ENCODE measurements at regions not wholly inside any gene's neighbourhood (a gene's known extent, or its start where the extent isn't known, plus 50 kb on each side); places are given as distances from the start of the nearest gene placed in this dataset.
"Not testable (repeated sequence)": the region's sequence is repeated elsewhere in the genome, so short reads cannot be mapped to it uniquely, and the experiment has no call there.

- H3K9me3 Mint-ChIP-seq: peaks cover 86% of the 10 kb centered on the region
- intact Hi-C loops (cut with micrococcal nuclease): no loop called here
- H3K4me3 Mint-ChIP-seq: no peak overlapping the region
- H3K27me3 Mint-ChIP-seq: no peaks in the 10 kb centered on the region
- H3K36me3 Mint-ChIP-seq (ENCODE audit: low read depth): no peaks in the 10 kb centered on the region
- H3K4me1 Mint-ChIP-seq (ENCODE audit: low read depth): no peaks in the 10 kb centered on the region
- H3K27ac Mint-ChIP-seq: no peak overlapping the region
Measured at GRCh38 chr3:110944782-110945181, 126.8 kb upstream of the NECTIN3 start.

GRCh38 chr3:110946810-110947209 is 124.8 kb upstream of the NECTIN3 start:
- H3K4me1 Mint-ChIP-seq (ENCODE audit: low read depth): no peaks in the 10 kb centered on the region
- H3K27ac Mint-ChIP-seq: no peak overlapping the region
- no peaks in the 10 kb centered on the region for H3K27me3 Mint-ChIP-seq
- intact Hi-C loops (cut with micrococcal nuclease): no loop called here
- no peak overlapping the region for H3K4me3 Mint-ChIP-seq
- H3K9me3 Mint-ChIP-seq: peaks cover 100% of the 10 kb centered on the region
- H3K36me3 Mint-ChIP-seq (ENCODE audit: low read depth): no peaks in the 10 kb centered on the region

GRCh38 chr3:110949194-110949593 is 122.4 kb upstream of the NECTIN3 start:
- intact Hi-C loops (cut with micrococcal nuclease); H3K4me1 Mint-ChIP-seq (ENCODE audit: low read depth); H3K4me3 Mint-ChIP-seq; H3K36me3 Mint-ChIP-seq (ENCODE audit: low read depth); H3K27ac Mint-ChIP-seq; H3K27me3 Mint-ChIP-seq: not testable (repeated sequence)
- peaks cover 88% of the 10 kb centered on the region for H3K9me3 Mint-ChIP-seq

GRCh38 chr3:110955301-110955880 is 116.2 kb upstream of the NECTIN3 start:
- Mint-ChIP-seq H3K27ac (no peak overlapping the region), H3K4me1 (ENCODE audit: low read depth) (no peaks in the 10 kb centered on the region), H3K27me3 (no peaks in the 10 kb centered on the region), H3K4me3 (no peak overlapping the region), H3K36me3 (ENCODE audit: low read depth) (no peaks in the 10 kb centered on the region), H3K9me3 (peaks cover 31% of the 10 kb centered on the region)
- intact Hi-C loops (cut with micrococcal nuclease): no loop called here

DNA sequence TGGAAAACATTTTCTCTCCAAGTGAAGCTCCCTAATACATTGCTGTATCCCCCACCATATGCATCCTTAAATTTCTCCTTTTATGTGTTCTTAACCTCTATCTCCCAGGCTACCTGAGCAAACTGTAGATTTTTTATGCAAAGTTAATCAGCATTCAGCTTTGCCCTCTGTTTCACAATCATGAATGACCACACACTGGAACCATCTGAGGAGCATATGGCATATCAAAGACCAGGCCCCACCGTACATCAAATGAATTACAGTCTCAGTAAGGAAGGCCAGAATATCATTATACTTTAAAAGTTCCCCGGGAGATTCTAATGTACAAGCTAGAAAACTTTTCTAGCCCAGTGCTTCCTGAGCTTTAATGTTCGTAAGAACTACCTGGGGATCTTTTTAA is 115.5 kb upstream of the NECTIN3 start:
- H3K4me1 Mint-ChIP-seq (ENCODE audit: low read depth): no peaks in the 10 kb centered on the region
- H3K27ac Mint-ChIP-seq: no peak overlapping the region
- intact Hi-C loops (cut with micrococcal nuclease): no loop called here
- no peak overlapping the region for H3K4me3 Mint-ChIP-seq
- no peaks in the 10 kb centered on the region for H3K36me3 Mint-ChIP-seq (ENCODE audit: low read depth)
- peaks cover 28% of the 10 kb centered on the region for H3K9me3 Mint-ChIP-seq
- no peaks in the 10 kb centered on the region for H3K27me3 Mint-ChIP-seq

GRCh38 chr3:110957247-110958025 is 114.2 kb upstream of the NECTIN3 start:
- no peaks in the 10 kb centered on the region for H3K36me3 Mint-ChIP-seq (ENCODE audit: low read depth)
- no peak overlapping the region for H3K27ac Mint-ChIP-seq
- peaks cover 19% of the 10 kb centered on the region for H3K9me3 Mint-ChIP-seq
- H3K27me3 Mint-ChIP-seq: no peaks in the 10 kb centered on the region
- H3K4me1 Mint-ChIP-seq (ENCODE audit: low read depth): no peaks in the 10 kb centered on the region
- H3K4me3 Mint-ChIP-seq: no peak overlapping the region
- intact Hi-C loops (cut with micrococcal nuclease): no loop called here

DNA sequence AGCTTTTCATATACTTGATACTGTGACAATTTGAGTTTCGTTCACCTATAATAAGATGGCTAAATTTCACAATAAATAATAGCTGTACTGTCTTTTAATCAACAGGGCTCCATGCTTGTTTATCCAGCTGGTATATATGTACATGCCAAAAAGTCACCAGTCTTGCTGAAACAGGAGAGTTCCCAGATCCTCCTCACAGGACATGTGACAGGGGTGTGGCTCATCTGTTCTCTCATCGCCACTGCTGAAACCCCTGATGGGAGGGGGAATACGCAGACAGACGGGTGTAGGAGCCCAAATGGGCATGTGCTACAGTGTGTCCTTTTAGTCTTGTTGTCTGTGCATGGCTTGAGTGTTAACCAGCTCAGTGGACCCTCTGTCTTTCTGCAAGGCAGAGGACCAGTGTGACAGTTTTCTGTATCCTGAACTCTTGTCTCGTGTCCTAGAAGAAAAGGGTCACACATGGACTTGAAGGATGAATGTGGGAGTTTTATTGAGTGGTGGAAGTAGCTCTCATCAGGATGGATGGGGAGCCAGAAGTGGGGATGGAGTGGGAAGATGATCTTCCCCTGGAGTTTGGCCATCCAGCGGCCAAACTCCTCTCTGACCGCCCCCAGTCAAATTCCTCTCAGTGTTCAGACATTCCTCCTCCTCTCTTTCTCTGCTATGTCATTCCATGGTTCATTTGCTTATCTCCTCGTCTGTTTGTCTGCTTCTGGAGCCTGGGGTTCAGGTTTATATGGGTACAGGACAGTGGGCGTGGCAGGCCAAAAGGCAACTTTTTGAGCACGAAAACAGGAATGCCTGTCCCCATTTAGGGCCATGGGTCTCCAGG is 113.1 kb upstream of the NECTIN3 start:
- Mint-ChIP-seq H3K9me3 (peaks cover 17% of the 10 kb centered on the region), H3K27ac (no peak overlapping the region), H3K36me3 (ENCODE audit: low read depth) (no peaks in the 10 kb centered on the region), H3K4me3 (no peak overlapping the region), H3K27me3 (no peaks in the 10 kb centered on the region), H3K4me1 (ENCODE audit: low read depth) (no peaks in the 10 kb centered on the region)
- intact Hi-C loops (cut with micrococcal nuclease): no loop called here

DNA sequence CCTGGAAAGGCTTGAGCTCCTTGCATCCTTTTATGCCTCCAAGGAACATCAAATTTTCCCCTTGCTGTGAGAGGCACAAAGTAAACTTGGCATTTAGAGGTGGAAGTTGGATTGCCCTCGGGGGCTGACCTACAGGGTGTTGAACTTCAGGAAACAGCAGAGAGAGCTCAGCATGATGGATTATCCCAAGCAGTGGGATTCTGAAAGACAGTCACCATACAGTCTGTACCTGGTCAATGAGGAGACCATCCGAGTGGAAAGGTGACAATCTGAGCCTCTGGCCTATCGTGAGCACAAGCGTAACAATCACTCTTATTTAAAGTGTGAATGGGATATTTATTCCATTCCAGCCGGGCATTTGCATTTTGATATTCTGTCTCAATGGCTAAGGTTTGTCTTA is 105.6 kb upstream of the NECTIN3 start:
- no peaks in the 10 kb centered on the region for H3K4me1 Mint-ChIP-seq (ENCODE audit: low read depth)
- no peaks in the 10 kb centered on the region for H3K36me3 Mint-ChIP-seq (ENCODE audit: low read depth)
- H3K27ac Mint-ChIP-seq: no peak overlapping the region
- intact Hi-C loops (cut with micrococcal nuclease): no loop called here
- no peak overlapping the region for H3K4me3 Mint-ChIP-seq
- H3K9me3 Mint-ChIP-seq: peaks cover 60% of the 10 kb centered on the region
- no peaks in the 10 kb centered on the region for H3K27me3 Mint-ChIP-seq

DNA sequence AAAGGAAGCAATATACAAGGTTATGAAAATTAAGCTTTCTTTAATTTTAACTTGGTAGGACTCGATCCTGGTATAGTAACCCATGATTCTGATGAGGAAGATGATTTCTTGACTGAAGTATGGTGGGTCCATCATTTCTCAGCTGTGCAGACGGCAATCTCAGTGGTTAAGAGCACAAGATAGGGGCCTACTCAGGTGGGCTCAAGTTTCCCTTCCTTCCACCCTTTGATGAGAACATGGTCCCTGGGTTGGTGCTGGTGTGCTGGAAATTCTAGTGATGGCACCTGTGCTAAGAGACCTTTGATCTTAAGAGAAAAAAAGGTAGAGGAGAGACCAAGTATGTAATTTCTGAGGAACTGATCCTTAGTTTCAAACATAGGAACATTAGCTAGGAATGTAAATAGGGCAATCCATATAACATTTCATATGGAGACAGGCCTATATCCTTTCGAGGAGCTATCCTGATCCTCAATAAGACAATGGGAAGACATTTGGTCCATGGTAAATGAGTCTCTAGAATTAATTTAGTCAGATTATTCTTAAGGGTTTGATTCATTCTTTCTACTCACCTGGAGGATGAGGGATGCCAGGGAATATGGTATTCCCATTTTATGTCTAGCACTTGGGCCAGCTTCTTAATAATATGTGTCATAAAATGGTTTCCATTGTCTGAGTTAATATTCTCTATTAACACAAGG is 104.5 kb upstream of the NECTIN3 start:
- no peaks in the 10 kb centered on the region for H3K36me3 Mint-ChIP-seq (ENCODE audit: low read depth)
- no peaks in the 10 kb centered on the region for H3K27me3 Mint-ChIP-seq
- H3K9me3 Mint-ChIP-seq: peaks cover 54% of the 10 kb centered on the region
- no peaks in the 10 kb centered on the region for H3K4me1 Mint-ChIP-seq (ENCODE audit: low read depth)
- no peak overlapping the region for H3K4me3 Mint-ChIP-seq
- no peak overlapping the region for H3K27ac Mint-ChIP-seq
- intact Hi-C loops (cut with micrococcal nuclease): no loop called here

- Mint-ChIP-seq H3K4me3 (no peak overlapping the region), H3K27me3 (no peaks in the 10 kb centered on the region), H3K4me1 (ENCODE audit: low read depth) (no peaks in the 10 kb centered on the region), H3K27ac (no peak overlapping the region), H3K9me3 (peaks cover 54% of the 10 kb centered on the region), H3K36me3 (ENCODE audit: low read depth) (no peaks in the 10 kb centered on the region)
- intact Hi-C loops (cut with micrococcal nuclease): no loop called here
Measured at GRCh38 chr3:110968076-110968475, 103.5 kb upstream of the NECTIN3 start.

DNA sequence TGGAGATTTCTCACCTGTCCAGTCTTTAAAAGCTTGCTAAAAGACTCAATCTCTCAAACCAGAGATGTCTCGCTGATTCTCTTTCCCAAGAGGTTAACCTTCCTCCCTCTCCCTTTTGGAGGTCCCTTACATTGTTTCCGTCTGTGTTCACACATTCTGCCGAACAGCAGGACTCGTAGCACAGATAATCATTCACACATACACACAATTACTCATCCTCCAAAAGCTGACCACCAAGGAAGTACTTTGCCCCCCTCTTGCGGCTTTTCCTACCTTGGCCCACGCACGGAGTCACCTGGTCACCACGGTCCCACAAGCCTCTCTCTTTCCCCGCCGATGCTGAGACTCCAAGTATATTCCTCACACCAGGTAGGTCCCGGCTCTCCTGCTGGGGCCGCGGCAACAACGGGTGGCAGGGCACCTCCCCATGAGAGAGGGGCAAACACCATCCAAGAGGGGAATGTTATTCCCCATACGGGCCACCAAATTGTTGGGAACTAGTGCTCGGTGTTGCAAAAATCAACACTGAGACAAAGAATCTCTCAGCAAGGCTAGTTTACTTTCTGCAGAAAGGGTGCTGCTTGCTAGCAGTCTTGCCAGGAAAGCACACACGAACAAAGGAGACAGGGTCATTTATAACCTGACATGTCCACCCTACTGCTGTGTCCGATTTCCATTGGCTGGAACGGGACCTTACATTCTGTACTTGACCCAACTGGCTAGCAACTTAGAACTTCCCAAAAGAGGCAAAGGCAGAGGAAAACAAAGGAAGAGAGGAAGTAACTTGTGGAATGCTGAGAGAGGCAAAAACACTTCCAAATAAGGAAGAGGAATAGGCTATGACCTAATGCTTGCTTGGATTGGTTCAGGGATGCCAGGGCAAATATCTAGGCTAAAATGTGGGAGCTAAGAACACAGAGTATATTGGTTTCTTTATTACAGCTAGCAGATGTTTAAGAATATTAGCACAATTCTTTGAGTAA is 102.1 kb upstream of the NECTIN3 start:
- intact Hi-C loops (cut with micrococcal nuclease): no loop called here
- no peaks in the 10 kb centered on the region for H3K27me3 Mint-ChIP-seq
- H3K9me3 Mint-ChIP-seq: peaks cover 41% of the 10 kb centered on the region
- no peaks in the 10 kb centered on the region for H3K36me3 Mint-ChIP-seq (ENCODE audit: low read depth)
- no peaks in the 10 kb centered on the region for H3K4me1 Mint-ChIP-seq (ENCODE audit: low read depth)
- H3K4me3 Mint-ChIP-seq: no peak overlapping the region
- no peak overlapping the region for H3K27ac Mint-ChIP-seq

DNA sequence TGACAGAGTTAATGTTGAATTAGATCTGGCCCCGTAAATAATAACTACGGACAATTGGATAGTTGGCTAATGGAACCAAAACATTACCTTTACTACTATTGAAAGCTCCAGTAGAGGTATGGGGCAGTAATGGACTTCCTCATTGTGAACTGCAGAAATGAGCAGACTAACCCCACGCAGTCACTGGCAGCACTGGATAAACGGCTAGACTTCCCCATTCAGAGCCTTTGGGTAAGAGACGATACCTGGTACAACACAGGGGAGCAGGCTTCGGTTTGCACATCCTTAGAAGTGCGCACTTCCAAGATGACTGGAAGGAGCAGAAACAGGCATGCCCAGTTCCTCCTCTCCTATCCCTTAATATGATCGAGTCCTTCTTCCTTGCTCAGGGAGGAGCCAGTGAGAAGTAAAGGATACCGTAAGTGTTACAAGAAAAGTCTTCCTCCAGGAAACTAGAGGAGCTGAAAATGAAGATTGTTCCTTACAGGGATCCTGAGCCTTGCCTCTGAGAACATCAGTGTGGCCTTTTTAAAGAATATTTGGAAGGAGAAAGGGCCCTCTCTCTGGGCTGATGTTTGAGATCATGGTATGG is 100.5 kb upstream of the NECTIN3 start:
- H3K9me3 Mint-ChIP-seq: peaks cover 27% of the 10 kb centered on the region
- no peaks in the 10 kb centered on the region for H3K4me1 Mint-ChIP-seq (ENCODE audit: low read depth)
- intact Hi-C loops (cut with micrococcal nuclease): no loop called here
- H3K36me3 Mint-ChIP-seq (ENCODE audit: low read depth): no peaks in the 10 kb centered on the region
- no peak overlapping the region for H3K4me3 Mint-ChIP-seq
- no peak overlapping the region for H3K27ac Mint-ChIP-seq
- no peaks in the 10 kb centered on the region for H3K27me3 Mint-ChIP-seq
